GM12875 (cell line): ENCODE measurements at regions not wholly inside any gene's neighbourhood (a gene's known extent, or its start where the extent isn't known, plus 50 kb on each side); places are given as distances from the start of the nearest gene placed in this dataset.
"Not testable (repeated sequence)": the region's sequence is repeated elsewhere in the genome, so short reads cannot be mapped to it uniquely, and the experiment has no call there.

ENCODE experiments used
- H3K4me3 ChIP-seq: one replicate; pipeline ENCODE4 v1.5.1; 2011; ENCODE audit warnings: low read depth, low read length, control low read depth
- CTCF ChIP-seq: IDR thresholded peaks from 2 replicates; pipeline ENCODE4 v1.5.1; 2011; ENCODE audit warnings: low read depth, mild to moderate bottlenecking, control low read depth, inconsistent platforms, low read length, moderate library complexity, borderline replicate concordance; ENCODE audit not compliant: insufficient read depth

GRCh38 chr10:83512681-83513080 lies 626.6 kb upstream of the GHITM start:
- no peak for TF ChIP-seq CTCF
- no peak overlapping the region for H3K4me3 ChIP-seq

GRCh38 chr10:83515001-83515400 lies 624.3 kb upstream of the GHITM start:
- H3K4me3 ChIP-seq = no peak overlapping the region
- TF ChIP-seq CTCF = no peak

GRCh38 chr10:83516788-83517187 lies 622.5 kb upstream of the GHITM start:
- TF ChIP-seq CTCF = no peak
- no peak overlapping the region for H3K4me3 ChIP-seq

GRCh38 chr10:83517456-83517855 lies 621.9 kb upstream of the GHITM start:
- H3K4me3 ChIP-seq = no peak overlapping the region
- TF ChIP-seq CTCF = no peak

GRCh38 chr10:83518779-83519178 lies 620.5 kb upstream of the GHITM start:
- H3K4me3 ChIP-seq = no peak overlapping the region
- no peak for TF ChIP-seq CTCF

GRCh38 chr10:83520386-83520785 lies 618.9 kb upstream of the GHITM start:
- not testable (repeated sequence) for H3K4me3 ChIP-seq

- H3K4me3 ChIP-seq = no peak overlapping the region
- TF ChIP-seq CTCF = no peak
Observed at GRCh38 chr10:83522456-83522855, 616.9 kb upstream of the GHITM start.

- H3K4me3 ChIP-seq = no peak overlapping the region
- no peak for TF ChIP-seq CTCF
Observed at GRCh38 chr10:83522881-83523386, 616.4 kb upstream of the GHITM start.
